Smooth muscle cell (in vitro differentiated cells): ENCODE measurements at regions not wholly inside any gene's neighbourhood (a gene's known extent, or its start where the extent isn't known, plus 50 kb on each side); places are given as distances from the start of the nearest gene placed in this dataset.

Source experiments
- DNase-seq: peaks from one replicate; lab custom pipeline; 2025; ENCODE audit not compliant: unreplicated experiment; lab: John Stamatoyannopoulos, UW
- H2AFZ ChIP-seq: fragments of 200-600 bp; sonication (generic); 2 replicates; pipeline ENCODE4 v1.6.0; 2016; ENCODE audit warnings: antibody characterized with exemption, low read depth, mild to moderate bottlenecking
- H3F3A ChIP-seq: fragments of 200-600 bp; sonication (generic); 2 replicates; pipeline ENCODE4 v1.6.0; 2017; ENCODE audit warnings: antibody characterized with exemption, low read depth
- H3K27ac ChIP-seq: fragments of 200-600 bp; sonication (generic); 2 replicates; pipeline ENCODE4 v1.5.1; 2016; ENCODE audit warnings: low read depth, mild to moderate bottlenecking
- H3K27me3 ChIP-seq: fragments of 200-600 bp; sonication (generic); 2 replicates; pipeline ENCODE4 v1.6.1; 2016; ENCODE audit warnings: low read depth, mild to moderate bottlenecking
- H3K36me3 ChIP-seq: fragments of 200-600 bp; sonication (generic); 2 replicates; pipeline ENCODE4 v1.5.1; 2016; ENCODE audit warnings: low read depth
- H3K4me1 ChIP-seq: fragments of 200-600 bp; sonication (generic); 2 replicates; pipeline ENCODE4 v1.5.1; 2016; ENCODE audit warnings: low read depth
- H3K4me2 ChIP-seq: fragments of 200-600 bp; sonication (generic); 2 replicates; pipeline ENCODE4 v1.6.0; 2016; ENCODE audit warnings: mild to moderate bottlenecking
- H3K4me3 ChIP-seq: fragments of 200-600 bp; sonication (generic); 2 replicates; pipeline ENCODE4 v1.5.1; 2016; ENCODE audit warnings: mild to moderate bottlenecking
- H3K79me2 ChIP-seq: fragments of 200-600 bp; sonication (generic); 2 replicates; pipeline ENCODE4 v1.6.0; 2016; ENCODE audit warnings: low read depth, mild to moderate bottlenecking
- H3K9ac ChIP-seq: fragments of 200-600 bp; sonication (generic); 2 replicates; pipeline ENCODE4 v1.6.0; 2016; ENCODE audit warnings: low read depth
- H3K9me3 ChIP-seq: fragments of 200-600 bp; sonication (generic); replicated peaks from 2 replicates; pipeline ENCODE4 v1.5.1; 2016; ENCODE audit warnings: low read depth
- H4K20me1 ChIP-seq: fragments of 200-600 bp; sonication (generic); 2 replicates; pipeline ENCODE4 v1.6.0; 2016; ENCODE audit warnings: low read depth
- CTCF ChIP-seq: fragments of 200-600 bp; sonication (generic); IDR thresholded peaks from 2 replicates; pipeline ENCODE4 v1.5.1; 2017; ENCODE audit warnings: borderline replicate concordance, mild to moderate bottlenecking, antibody characterized with exemption; ENCODE audit not compliant: insufficient read depth, poor library complexity, severe bottlenecking
- WGBS: methylation state at CpG from one replicate; pipeline ENCODE4 v1.1.7; 2016; ENCODE audit warnings: low lambda C conversion rate; 5-methylcytosine and 5-hydroxymethylcytosine counted together

DNA sequence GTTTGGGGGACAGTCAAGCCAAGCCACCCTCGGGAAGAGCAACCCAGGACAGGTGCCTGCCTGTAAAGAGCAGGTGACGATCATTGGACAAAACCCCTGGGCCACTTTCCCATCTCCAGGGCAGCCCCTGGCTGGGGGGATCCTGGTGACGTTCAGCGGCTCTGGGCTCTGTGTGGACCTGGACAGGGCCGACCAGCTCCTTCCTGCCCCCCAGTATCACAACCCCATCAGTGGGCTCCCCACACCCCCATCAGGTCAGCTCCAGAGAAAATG, 57.3 kb upstream of the ASAP2 start:
- Histone ChIP-seq H3F3A (no peaks in the 10 kb centered on the region), H3K27me3 (no peaks in the 10 kb centered on the region), H3K9ac (no peak overlapping the region), H3K4me1 (no peaks in the 10 kb centered on the region), H3K79me2 (no peaks in the 10 kb centered on the region), H3K36me3 (no peaks in the 10 kb centered on the region), H3K9me3 (no peaks in the 10 kb centered on the region), H3K4me2 (no peak overlapping the region), H4K20me1 (no peaks in the 10 kb centered on the region), H3K27ac (no peak overlapping the region), H3K4me3 (no peak overlapping the region), H2AFZ (no peak overlapping the region)
- no peak for TF ChIP-seq CTCF
- whole genome bisulfite sequencing, result 93% methylated on average over 5 of the region's 5 CpGs
- no peak for DNase-seq

DNA sequence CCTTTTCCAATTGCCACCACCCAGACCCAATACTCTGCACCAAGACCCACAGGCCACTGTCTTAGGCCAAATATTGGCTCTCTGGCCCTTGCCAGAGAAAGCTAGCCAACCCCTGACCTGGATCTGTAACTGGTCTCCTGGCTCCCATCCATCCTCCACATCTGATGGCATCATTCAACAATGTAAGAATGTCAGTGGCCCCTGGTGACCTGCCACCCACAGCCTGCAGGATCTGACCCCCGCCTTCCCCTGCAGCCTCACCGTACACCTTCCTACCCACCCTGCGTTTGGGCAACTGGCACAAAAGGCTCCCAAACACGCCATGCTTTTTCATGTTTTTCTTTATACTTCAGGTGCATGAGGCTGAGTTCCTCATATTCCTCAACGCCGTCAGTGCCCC, 60.0 kb upstream of the ASAP2 start:
- no peaks in the 10 kb centered on the region for H3K79me2 ChIP-seq
- no peaks in the 10 kb centered on the region for H3F3A ChIP-seq
- H3K9me3 ChIP-seq, result no peaks in the 10 kb centered on the region
- H4K20me1 ChIP-seq, result no peaks in the 10 kb centered on the region
- H3K27ac ChIP-seq, result no peak overlapping the region
- no peak for TF ChIP-seq CTCF
- no peak overlapping the region for H2AFZ ChIP-seq
- H3K9ac ChIP-seq, result no peak overlapping the region
- 97% methylated on average over 6 of the region's 6 CpGs for WGBS
- DNase-seq, result no peak
- no peaks in the 10 kb centered on the region for H3K27me3 ChIP-seq
- H3K36me3 ChIP-seq, result no peaks in the 10 kb centered on the region
- no peak overlapping the region for H3K4me2 ChIP-seq
- H3K4me3 ChIP-seq, result no peak overlapping the region
- H3K4me1 ChIP-seq, result no peaks in the 10 kb centered on the region

DNA sequence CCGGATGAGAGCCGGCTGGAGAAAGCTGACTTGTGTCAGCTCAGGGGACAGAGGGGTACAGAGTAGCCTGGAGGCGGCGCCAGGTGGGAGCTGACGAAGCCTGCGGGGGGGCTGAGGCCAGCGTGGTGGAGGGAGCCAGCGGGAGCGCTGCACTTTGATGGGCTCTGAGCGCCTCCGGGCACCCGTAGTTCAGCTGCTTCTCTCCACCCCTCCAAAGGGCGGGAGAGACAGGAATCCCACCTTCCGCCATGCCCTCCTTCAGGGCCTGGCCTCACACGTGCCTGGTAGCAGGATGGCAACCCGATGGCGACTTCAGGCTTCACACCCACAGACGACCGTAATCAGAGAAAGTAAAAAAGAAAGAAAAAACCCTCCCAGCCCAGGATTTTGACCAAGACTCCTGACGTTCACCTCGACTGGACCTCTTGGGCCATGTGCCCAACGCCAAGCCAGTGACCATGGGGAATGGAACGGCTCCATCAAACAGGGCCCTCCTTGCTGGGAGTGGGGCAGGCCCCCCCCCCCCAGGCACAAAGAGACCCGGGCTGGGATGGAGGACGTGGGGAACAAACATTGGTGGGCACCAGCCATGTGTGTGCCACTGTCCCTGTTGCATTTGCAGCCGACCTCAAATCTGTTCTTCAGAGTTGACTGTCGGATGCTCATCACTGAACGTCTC, 60.7 kb upstream of the ASAP2 start:
- no peak for TF ChIP-seq CTCF
- H3K9me3 ChIP-seq, result no peaks in the 10 kb centered on the region
- H3F3A ChIP-seq, result no peaks in the 10 kb centered on the region

GRCh38 chr2:9145109-9145751, 61.4 kb upstream of the ASAP2 start:
- H3K9ac ChIP-seq, result no peak overlapping the region
- H3K4me2 ChIP-seq, result no peak overlapping the region
- H3F3A ChIP-seq, result no peaks in the 10 kb centered on the region
- no peaks in the 10 kb centered on the region for H3K27me3 ChIP-seq
- DNase-seq, result no peak
- no peak overlapping the region for H3K27ac ChIP-seq
- H3K79me2 ChIP-seq, result no peaks in the 10 kb centered on the region
- H2AFZ ChIP-seq, result no peak overlapping the region
- 76% methylated on average over 13 of the region's 13 CpGs for WGBS
- H3K36me3 ChIP-seq, result no peaks in the 10 kb centered on the region
- H3K4me3 ChIP-seq, result no peak overlapping the region
- no peaks in the 10 kb centered on the region for H3K4me1 ChIP-seq
- H4K20me1 ChIP-seq, result no peaks in the 10 kb centered on the region
- H3K9me3 ChIP-seq, result no peaks in the 10 kb centered on the region
- no peak for TF ChIP-seq CTCF

More for the DNA sequence above, 60.7 kb upstream of the ASAP2 start:
- no peak overlapping the region for H2AFZ ChIP-seq
- H3K4me1 ChIP-seq, result no peaks in the 10 kb centered on the region
- no peaks in the 10 kb centered on the region for H3K79me2 ChIP-seq
- WGBS, result 89% methylated on average over 28 of the region's 28 CpGs
- H3K4me3 ChIP-seq, result no peak overlapping the region
- H3K27me3 ChIP-seq, result no peaks in the 10 kb centered on the region
- H4K20me1 ChIP-seq, result no peaks in the 10 kb centered on the region
- DNase-seq, result no peak
- no peak overlapping the region for H3K27ac ChIP-seq
- H3K4me2 ChIP-seq, result no peak overlapping the region
- H3K9ac ChIP-seq, result no peak overlapping the region
- H3K36me3 ChIP-seq, result no peaks in the 10 kb centered on the region
